IMR-90 (cell line): ENCODE measurements at regions not wholly inside any gene's neighbourhood (a gene's known extent, or its start where the extent isn't known, plus 50 kb on each side); places are given as distances from the start of the nearest gene placed in this dataset.

Source experiments
- ATAC-seq: fragments of 200-7000 bp; cut with Tn5 transposase; 2 replicates; pipeline ENCODE4 v1.9.1; 2020; ENCODE audit warnings: low read depth, mild to moderate bottlenecking, moderate library complexity
- BruUV-seq: library from RNA; stranded (reverse); fragments of 400-500 nt; replicated peaks from 2 replicates; lab custom pipeline; 2021; lab: Mats Ljungman, UMichigan
- CTCF ChIA-PET: fragments of 300-600 bp; formaldehyde crosslinking; extraction: SDS; loops from one replicate; lab custom pipeline; 2021; ENCODE audit warnings: antibody characterized with exemption; lab: Yijun Ruan, JAX
- POLR2A ChIA-PET: fragments of 300-600 bp; sonication (Branson Sonifier 250); formaldehyde crosslinking; loops from one replicate; lab custom pipeline; 2022; ENCODE audit warnings: antibody characterized with exemption; ENCODE audit not compliant: unreplicated experiment; lab: Charles Lee
- DNase-seq: peaks from one replicate; pipeline ENCODE4 v3.0.0; 2013
- H2AFZ ChIP-seq: replicated peaks from 2 replicates; pipeline ENCODE3; 2013; ENCODE audit warnings: low read length, mild to moderate bottlenecking; ENCODE audit not compliant: poor library complexity
- H2AK5ac ChIP-seq: 2 replicates; pipeline ENCODE4 v1.6.1; 2013; ENCODE audit warnings: low read depth, low read length, inconsistent platforms
- H2AK9ac ChIP-seq: replicated peaks from 2 replicates; pipeline ENCODE3; 2013; ENCODE audit warnings: mild to moderate bottlenecking, low read depth, low read length, moderate library complexity; ENCODE audit not compliant: poor library complexity
- H2BK120ac ChIP-seq: 2 replicates; pipeline ENCODE4 v1.6.1; 2013; ENCODE audit warnings: low read depth, low read length, inconsistent platforms
- H2BK15ac ChIP-seq: 3 replicates; pipeline ENCODE4 v1.6.1; 2013; ENCODE audit warnings: low read depth, low read length, inconsistent platforms
- H2BK20ac ChIP-seq: 2 replicates; pipeline ENCODE4 v1.6.1; 2013; ENCODE audit warnings: low read depth, mild to moderate bottlenecking, inconsistent platforms, low read length, moderate library complexity
- H2BK5ac ChIP-seq: 2 replicates; pipeline ENCODE4 v1.6.1; 2013; ENCODE audit warnings: mild to moderate bottlenecking, low read depth, low read length, inconsistent platforms; ENCODE audit not compliant: poor library complexity, severe bottlenecking
- H3K14ac ChIP-seq: replicated peaks from 2 replicates; pipeline ENCODE4 v1.6.1; 2013; ENCODE audit warnings: low read depth, low read length, inconsistent platforms
- H3K18ac ChIP-seq: 2 replicates; pipeline ENCODE4 v1.6.1; 2013; ENCODE audit warnings: low read depth, low read length, control low read depth
- H3K23ac ChIP-seq: 2 replicates; pipeline ENCODE4 v1.6.1; 2013; ENCODE audit warnings: low read depth, low read length, inconsistent platforms
- H3K27ac ChIP-seq: 2 replicates; pipeline ENCODE4 v1.5.1; 2013; ENCODE audit warnings: mild to moderate bottlenecking, control low read depth, low read length; ENCODE audit not compliant: insufficient read depth
- H3K27me3 ChIP-seq: 2 replicates; pipeline ENCODE4 v1.6.1; 2013; ENCODE audit warnings: low read length; ENCODE audit not compliant: control insufficient read depth, insufficient read depth
- H3K36me3 ChIP-seq: 2 replicates; pipeline ENCODE4 v1.6.1; 2013; ENCODE audit warnings: low read length, mixed read lengths; ENCODE audit not compliant: control insufficient read depth, insufficient read depth
- H3K4ac ChIP-seq: 2 replicates; pipeline ENCODE4 v1.6.1; 2013; ENCODE audit warnings: low read depth, low read length, inconsistent platforms
- H3K4me1 ChIP-seq: 2 replicates; pipeline ENCODE4 v1.6.1; 2013; ENCODE audit warnings: low read length, mixed read lengths; ENCODE audit not compliant: control insufficient read depth, insufficient read depth
- H3K4me2 ChIP-seq: 2 replicates; pipeline ENCODE4 v1.6.1; 2013; ENCODE audit warnings: low read depth, mild to moderate bottlenecking, control low read depth, low read length, moderate library complexity
- H3K4me3 ChIP-seq: 2 replicates; pipeline ENCODE4 v1.5.1; 2013; ENCODE audit warnings: low read depth, mild to moderate bottlenecking, control low read depth, low read length, moderate library complexity; ENCODE audit not compliant: insufficient read depth
- H3K56ac ChIP-seq: 2 replicates; pipeline ENCODE4 v1.6.1; 2013; ENCODE audit warnings: low read length, inconsistent platforms; ENCODE audit not compliant: insufficient read depth; ENCODE audit errors: extremely low read depth
- H3K79me1 ChIP-seq, 2 experiments: 2 replicates each; pipeline ENCODE4 v1.6.1; 2013; ENCODE audit warnings: low read length in 2 of 2, inconsistent platforms in 1 of 2, low read depth in 1 of 2
- H3K9ac ChIP-seq: 2 replicates; pipeline ENCODE4 v1.6.1; 2013; ENCODE audit warnings: low read depth, low read length, control low read depth
- H3K9me1 ChIP-seq: 2 replicates; pipeline ENCODE4 v1.6.1; 2013; ENCODE audit warnings: low read length, inconsistent platforms; ENCODE audit not compliant: insufficient read depth
- H3K9me3 ChIP-seq: 2 replicates; pipeline ENCODE4 v1.6.1; 2013; ENCODE audit warnings: low read length; ENCODE audit not compliant: control insufficient read depth, insufficient read depth
- H4K20me1 ChIP-seq: 2 replicates; pipeline ENCODE4 v1.6.1; 2013; ENCODE audit warnings: low read length, inconsistent platforms; ENCODE audit not compliant: insufficient read depth
- H4K5ac ChIP-seq: 2 replicates; pipeline ENCODE4 v1.6.1; 2013; ENCODE audit warnings: mild to moderate bottlenecking, low read depth, low read length, control low read depth
- H4K8ac ChIP-seq, 2 experiments: 2 replicates each; pipeline ENCODE4 v1.6.1; 2013; ENCODE audit warnings: low read depth in 2 of 2, low read length in 2 of 2, control low read depth in 1 of 2, inconsistent platforms in 1 of 2
- H4K91ac ChIP-seq: 2 replicates; pipeline ENCODE4 v1.6.1; 2013; ENCODE audit warnings: low read depth, low read length, inconsistent platforms; ENCODE audit not compliant: insufficient read depth
- CEBPB ChIP-seq: IDR thresholded peaks from 2 replicates; pipeline ENCODE4 v1.6.1; 2012; ENCODE audit warnings: low read depth, low read length, improper control_type of control experiment
- FOS ChIP-seq: fragments of 150-350 bp; IDR thresholded peaks from 2 replicates; pipeline ENCODE4 v1.6.1; 2016; ENCODE audit warnings: low read depth, low read length
- MAFK ChIP-seq: IDR thresholded peaks from 2 replicates; pipeline ENCODE4 v1.6.1; 2012; ENCODE audit warnings: low read depth, low read length, improper control_type of control experiment
- MXI1 ChIP-seq: IDR thresholded peaks from 2 replicates; pipeline ENCODE4 v1.6.1; 2012; ENCODE audit warnings: low read depth, mild to moderate bottlenecking, low read length, moderate library complexity, borderline replicate concordance
- RCOR1 ChIP-seq: IDR thresholded peaks from 2 replicates; pipeline ENCODE4 v1.6.1; 2012; ENCODE audit warnings: mild to moderate bottlenecking, low read length, improper control_type of control experiment; ENCODE audit not compliant: insufficient replicate concordance
- RFX5 ChIP-seq: IDR thresholded peaks from 2 replicates; pipeline ENCODE4 v1.8.0; 2012; ENCODE audit warnings: low read depth, mild to moderate bottlenecking, low read length, moderate library complexity
- whole genome bisulfite sequencing, 2 experiments: methylation state at CpG; one replicate each; pipeline versions ENCODE4 v1.1.5 to v1.1.7; 2013; ENCODE audit warnings: missing lambda C conversion rate in 2 of 2; ENCODE audit not compliant: insufficient read length in 1 of 2; ENCODE audit errors: extremely low coverage in 2 of 2; 5-methylcytosine and 5-hydroxymethylcytosine counted together
- dilution Hi-C: fragments of 300-500 bp; cut with HindIII; formaldehyde crosslinking; loops from one replicate; pipeline ENCODE4 v1.14.3; 2018; ENCODE audit warnings: low sequenced_read_pairs; ENCODE audit not compliant: unreplicated experiment
- in situ Hi-C: fragments of 300-500 bp; cut with MboI; formaldehyde crosslinking; loops from 3 replicates; pipeline ENCODE4 v1.14.3; 2019; ENCODE audit warnings: low sequenced_read_pairs, inconsistent platforms, mixed read lengths
- intact Hi-C: fragments of 100-400 bp; cut with micrococcal nuclease; formaldehyde crosslinking; loops from 2 replicates; pipeline ENCODE4 v1.10.0; 2022

GRCh38 chr1:98216304-98216703, 295.5 kb upstream of the DPYD start:
- ATAC-seq (peak; percentile 53), DNase-seq (peak; percentile 33)
- H4K91ac ChIP-seq = peak overlapping the region; percentile 81
- no peaks in the 10 kb centered on the region for H3K27me3 ChIP-seq
- H2BK20ac ChIP-seq = peak overlapping the region; percentile 67
- 0 out of 2 replicates have a peak overlapping the region, but pooled peaks have one; percentile 40 for H3K56ac ChIP-seq
- H3K9me1 ChIP-seq = peaks cover 3% of the 10 kb centered on the region; the same call in 1 of the 2 replicates
- intact Hi-C loops (no loop called here), dilution Hi-C loops (no loop called here), in situ Hi-C loops (no loop called here)
- no peaks in the 10 kb centered on the region for H3K36me3 ChIP-seq
- H3K4me3 ChIP-seq = no peak overlapping the region
- peak overlapping the region; percentile 11; the same call in 1 of the 2 replicates for H3K23ac ChIP-seq
- H2BK5ac ChIP-seq = no peak overlapping the region
- POLR2A ChIA-PET = no interaction called here
- no peak overlapping the region for H4K5ac ChIP-seq
- peaks cover 3% of the 10 kb centered on the region; the same call in 1 of the 2 replicates for H3K4me1 ChIP-seq
- 40% methylated on average over 1 of the region's 5 CpGs; no CpG with 5 or more reads in 1 of the 2 experiments for WGBS, 2 experiments
- no peak overlapping the region for H3K9ac ChIP-seq
- peak overlapping the region; percentile 47 for H3K4ac ChIP-seq
- H2AFZ ChIP-seq = no peak overlapping the region
- TF ChIP-seq RCOR1 = no peak
- no peak for TF ChIP-seq RFX5
- no peak for TF ChIP-seq MXI1
- TF ChIP-seq MAFK = peak; percentile 21; the same call in 1 of the 2 replicates
- no peak for TF ChIP-seq FOS
- TF ChIP-seq CEBPB = no peak
- peak overlapping the region; percentile 30; the same call in 1 of the 2 replicates for H2BK120ac ChIP-seq
- H3K4me2 ChIP-seq = no peak overlapping the region; the same call in 1 of the 2 replicates
- H3K9me3 ChIP-seq = no peaks in the 10 kb centered on the region
- peak overlapping the region in 1 of 2 experiments; percentile 74; a peak in 2 of 4 replicates for H4K8ac ChIP-seq
- no peak overlapping the region; the same call in 1 of the 2 replicates for H2AK5ac ChIP-seq
- H2AK9ac ChIP-seq = no peak overlapping the region
- H2BK15ac ChIP-seq = peak overlapping the region; percentile 16; the same call in 1 of the 3 replicates
- peak overlapping the region; percentile 13 for H3K14ac ChIP-seq
- no peak overlapping the region for H3K27ac ChIP-seq
- BruUV-seq = no TSS peak
- peak overlapping the region; percentile 82; the same call in 1 of the 2 replicates for H3K18ac ChIP-seq
- no peaks in the 10 kb centered on the region for H4K20me1 ChIP-seq
- peaks cover 3% of the 10 kb centered on the region in 2 experiments; a peak in 3 of 4 replicates for H3K79me1 ChIP-seq
- CTCF ChIA-PET = no interaction called here
